ENCODE measurements at regions not wholly inside any gene's neighbourhood (a gene's known extent, or its start where the extent isn't known, plus 50 kb on each side); places are given as distances from the start of the nearest gene placed in this dataset.

DNA sequence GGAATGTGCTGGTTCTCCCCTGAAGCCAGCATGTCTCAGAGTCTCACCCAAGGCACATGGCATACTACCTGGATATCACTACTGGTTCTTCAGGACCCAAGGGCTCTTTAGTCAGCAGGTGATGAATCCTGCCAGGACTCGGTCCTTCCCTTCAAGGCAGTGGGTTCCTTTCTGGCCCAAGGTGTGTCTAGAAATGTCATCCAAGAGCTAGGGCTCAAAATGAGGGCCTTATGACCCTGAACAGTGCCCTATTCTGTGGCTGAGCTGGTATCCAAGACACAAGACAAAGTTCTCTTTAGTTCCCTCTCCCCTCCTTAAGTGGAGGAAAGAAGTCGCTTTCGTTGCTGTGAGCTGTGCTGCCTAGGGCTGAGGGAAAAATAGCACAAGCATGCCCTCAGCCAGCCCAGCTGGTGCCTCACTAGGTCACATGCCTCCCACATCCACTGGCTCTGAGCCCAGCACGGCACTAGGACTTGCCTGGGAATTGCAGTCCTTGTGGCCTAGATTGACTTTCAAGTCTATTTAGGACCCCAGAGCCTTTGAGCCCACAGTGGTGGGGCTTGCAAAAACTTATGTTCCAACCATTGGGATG lies 106.0 kb downstream of the BMS1 start:
- Histone ChIP-seq H3F3A (replicated peaks; ENCODE audit: low read depth) (no peaks in the 10 kb centered on the region), H3K27me3 (ENCODE audit: insufficient read depth) (no peaks in the 10 kb centered on the region), H4K20me1 (replicated peaks; ENCODE audit: insufficient read depth) (no peaks in the 10 kb centered on the region), H3K27ac (ENCODE audit: low read depth) (no peak overlapping the region), H3K4me1 (ENCODE audit: insufficient read depth) (no peaks in the 10 kb centered on the region), H3K4me2 (no peak overlapping the region), H3K9me2 (ENCODE audit: insufficient read depth) (no peaks in the 10 kb centered on the region; the same call in 1 of the 2 replicates), H3K79me2 (replicated peaks; ENCODE audit: insufficient read depth) (no peaks in the 10 kb centered on the region), H2AFZ (no peak overlapping the region), H3K36me3 (ENCODE audit: insufficient read depth) (no peaks in the 10 kb centered on the region), H3K4me3 (no peak overlapping the region)
- Mint-ChIP-seq H3K27ac (no peak overlapping the region), H3K27me3 (ENCODE audit: insufficient read depth, low read depth, poor library complexity) (no peaks in the 10 kb centered on the region), H3K4me3 (no peak overlapping the region), H3K4me1 (peaks cover 4% of the 10 kb centered on the region), H3K36me3 (ENCODE audit: low read depth) (no peaks in the 10 kb centered on the region), H3K9me3 (no peaks in the 10 kb centered on the region; the same call in 2 of the 3 replicates)
- TF ChIP-seq POLR2AphosphoS5 (IDR thresholded peaks at IDR 0.05; ENCODE audit: low read depth) = no peak
- no peak for TF ChIP-seq EZH2 (IDR thresholded peaks at IDR 0.05; ENCODE audit: low read depth, unreplicated experiment)
- TF ChIP-seq EZH2phosphoT487 (IDR thresholded peaks at IDR 0.05; ENCODE audit: unreplicated experiment) = no peak
- no peak for TF ChIP-seq NANOG (IDR thresholded peaks at IDR 0.05; ENCODE audit: borderline replicate concordance)
- no peak for TF ChIP-seq REST (IDR thresholded peaks at IDR 0.05; ENCODE audit: unreplicated experiment)
- no peak for TF ChIP-seq ETS1 (IDR thresholded peaks at IDR 0.05)
- no peak for TF ChIP-seq ZNF114 (CRISPR knock-in tag; IDR thresholded peaks at IDR 0.05)
- no peak for TF ChIP-seq JUNB (IDR thresholded peaks at IDR 0.05; ENCODE audit: unreplicated experiment)
- no peak for TF ChIP-seq ZNF331 (CRISPR knock-in tag; IDR thresholded peaks at IDR 0.05; ENCODE audit: low read depth)
- no peak for TF ChIP-seq STAT1 (IDR thresholded peaks at IDR 0.05; ENCODE audit: unreplicated experiment)
- TF ChIP-seq CREB1 (CRISPR knock-in tag; IDR thresholded peaks at IDR 0.05; ENCODE audit: low read depth) = no peak
- no peak for TF ChIP-seq CTCF (conservative IDR thresholded peaks at IDR 0.05; ENCODE audit: low read depth in 2 of 2)
- TF ChIP-seq ZNF462 (CRISPR knock-in tag; IDR thresholded peaks at IDR 0.05) = no peak
- DNase-seq (ENCODE audit: low spot score) (no peak), ATAC-seq (no peak; the same call in 2 of the 3 replicates)
